SU-DHL-6 (cell line): ENCODE measurements at regions not wholly inside any gene's neighbourhood (a gene's known extent, or its start where the extent isn't known, plus 50 kb on each side); places are given as distances from the start of the nearest gene placed in this dataset.

Experiments used
- H2AFZ ChIP-seq: fragments of 200-600 bp; sonication (generic); 2 replicates; pipeline ENCODE4 v1.6.1; 2014; ENCODE audit warnings: low read depth, mild to moderate bottlenecking, moderate library complexity, mixed read lengths, antibody characterized with exemption, low read length; ENCODE audit not compliant: severe bottlenecking
- H3F3A ChIP-seq: fragments of 200-600 bp; shearing (Covaris generic); 2 replicates; pipeline ENCODE4 v1.6.0; 2016; ENCODE audit warnings: antibody characterized with exemption, mild to moderate bottlenecking; ENCODE audit not compliant: insufficient read depth
- H3K27ac ChIP-seq: fragments of 200-600 bp; sonication (generic); 2 replicates; pipeline ENCODE4 v1.5.1; 2016; ENCODE audit warnings: low read depth, mild to moderate bottlenecking, low read length, moderate library complexity, mixed read lengths
- H3K27me3 ChIP-seq: fragments of 200-600 bp; sonication (generic), shearing (Covaris generic); 2 replicates; pipeline ENCODE4 v1.6.0; 2014; ENCODE audit warnings: mild to moderate bottlenecking, low read length
- H3K36me3 ChIP-seq: fragments of 200-600 bp; sonication (generic); 2 replicates; pipeline ENCODE4 v1.6.1; 2014; ENCODE audit warnings: mild to moderate bottlenecking, low read length, mixed read lengths
- H3K4me2 ChIP-seq: fragments of 300-600, 200-600 bp; shearing (Covaris generic), sonication (generic); 2 replicates; pipeline ENCODE4 v1.6.0; 2014; ENCODE audit warnings: low read length, low read depth, mild to moderate bottlenecking; ENCODE audit not compliant: poor library complexity, severe bottlenecking
- H3K4me3 ChIP-seq: fragments of 200-600 bp; sonication (generic); 2 replicates; pipeline ENCODE4 v1.5.1; 2014; ENCODE audit warnings: antibody characterized with exemption, low read length, mild to moderate bottlenecking, mixed read lengths; ENCODE audit not compliant: insufficient read depth, poor library complexity, severe bottlenecking
- H3K79me2 ChIP-seq: fragments of 200-600 bp; sonication (generic); 2 replicates; pipeline ENCODE4 v1.6.1; 2014; ENCODE audit warnings: mild to moderate bottlenecking, low read length, moderate library complexity; ENCODE audit not compliant: insufficient read depth
- H3K9ac ChIP-seq: fragments of 200-600 bp; sonication (generic); 2 replicates; pipeline ENCODE4 v1.7.0; 2014; ENCODE audit warnings: mild to moderate bottlenecking, low read length
- H3K9me2 ChIP-seq: fragments of 200-600 bp; sonication (generic); replicated peaks from 2 replicates; pipeline ENCODE4 v1.6.1; 2014; ENCODE audit warnings: low read length; ENCODE audit not compliant: insufficient read depth
- H3K9me3 ChIP-seq: fragments of 200-600 bp; sonication (generic); 2 replicates; pipeline ENCODE4 v1.6.1; 2014; ENCODE audit warnings: low read length, mixed read lengths; ENCODE audit not compliant: insufficient read depth
- H4K20me1 ChIP-seq: fragments of 200-600 bp; sonication (generic); 2 replicates; pipeline ENCODE4 v1.6.1; 2014; ENCODE audit warnings: low read depth, mild to moderate bottlenecking, antibody characterized with exemption, low read length, moderate library complexity, mixed read lengths
- EZH2phosphoT487 ChIP-seq: fragments of 200-600 bp; sonication (generic), shearing (Covaris generic); conservative IDR thresholded peaks from 2 replicates; pipeline ENCODE4 v1.6.1; 2018; ENCODE audit warnings: mild to moderate bottlenecking, antibody characterized with exemption, low read length, moderate library complexity, mixed read lengths
- TF ChIP-seq, protein P1 (sequence below): fragments of 200-600 bp; sonication (generic); IDR thresholded peaks from one replicate; pipeline ENCODE4 v1.5.1; 2017; ENCODE audit warnings: antibody characterized with exemption, mild to moderate bottlenecking, low read length, moderate library complexity; ENCODE audit not compliant: insufficient read depth, poor library complexity, severe bottlenecking

DNA sequence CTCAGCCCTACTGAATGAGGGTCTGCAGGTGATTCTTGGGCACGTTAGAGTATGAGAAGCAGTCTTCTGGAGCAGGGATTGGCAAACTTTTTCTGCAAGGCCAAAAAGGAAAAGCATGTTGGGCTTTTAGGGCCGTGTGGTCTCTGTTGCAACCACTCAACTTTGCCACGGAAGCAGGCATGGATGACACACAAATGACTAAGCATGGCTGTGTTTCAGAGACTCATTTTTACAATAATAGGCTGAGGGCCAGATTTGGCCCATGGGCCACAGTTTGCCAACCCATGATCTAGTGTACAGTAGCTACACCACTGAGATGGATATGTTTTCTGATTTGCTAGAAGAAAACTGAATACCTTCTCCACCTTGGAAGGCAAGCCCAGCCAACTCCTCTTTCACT lies 66.1 kb upstream of the PRICKLE2 start:
- Histone ChIP-seq H3K27me3 (no peaks in the 10 kb centered on the region), H3K4me2 (no peak overlapping the region), H3K9me2 (no peaks in the 10 kb centered on the region), H3F3A (no peaks in the 10 kb centered on the region), H3K27ac (no peak overlapping the region), H3K4me3 (no peak overlapping the region), H3K79me2 (no peaks in the 10 kb centered on the region), H3K9ac (no peak overlapping the region), H3K36me3 (no peaks in the 10 kb centered on the region), H3K9me3 (no peaks in the 10 kb centered on the region), H2AFZ (no peak overlapping the region), H4K20me1 (no peaks in the 10 kb centered on the region)
- no peak for TF ChIP-seq EZH2phosphoT487
- TF ChIP-seq, protein P1, sequence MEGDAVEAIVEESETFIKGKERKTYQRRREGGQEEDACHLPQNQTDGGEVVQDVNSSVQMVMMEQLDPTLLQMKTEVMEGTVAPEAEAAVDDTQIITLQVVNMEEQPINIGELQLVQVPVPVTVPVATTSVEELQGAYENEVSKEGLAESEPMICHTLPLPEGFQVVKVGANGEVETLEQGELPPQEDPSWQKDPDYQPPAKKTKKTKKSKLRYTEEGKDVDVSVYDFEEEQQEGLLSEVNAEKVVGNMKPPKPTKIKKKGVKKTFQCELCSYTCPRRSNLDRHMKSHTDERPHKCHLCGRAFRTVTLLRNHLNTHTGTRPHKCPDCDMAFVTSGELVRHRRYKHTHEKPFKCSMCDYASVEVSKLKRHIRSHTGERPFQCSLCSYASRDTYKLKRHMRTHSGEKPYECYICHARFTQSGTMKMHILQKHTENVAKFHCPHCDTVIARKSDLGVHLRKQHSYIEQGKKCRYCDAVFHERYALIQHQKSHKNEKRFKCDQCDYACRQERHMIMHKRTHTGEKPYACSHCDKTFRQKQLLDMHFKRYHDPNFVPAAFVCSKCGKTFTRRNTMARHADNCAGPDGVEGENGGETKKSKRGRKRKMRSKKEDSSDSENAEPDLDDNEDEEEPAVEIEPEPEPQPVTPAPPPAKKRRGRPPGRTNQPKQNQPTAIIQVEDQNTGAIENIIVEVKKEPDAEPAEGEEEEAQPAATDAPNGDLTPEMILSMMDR = no peak

DNA sequence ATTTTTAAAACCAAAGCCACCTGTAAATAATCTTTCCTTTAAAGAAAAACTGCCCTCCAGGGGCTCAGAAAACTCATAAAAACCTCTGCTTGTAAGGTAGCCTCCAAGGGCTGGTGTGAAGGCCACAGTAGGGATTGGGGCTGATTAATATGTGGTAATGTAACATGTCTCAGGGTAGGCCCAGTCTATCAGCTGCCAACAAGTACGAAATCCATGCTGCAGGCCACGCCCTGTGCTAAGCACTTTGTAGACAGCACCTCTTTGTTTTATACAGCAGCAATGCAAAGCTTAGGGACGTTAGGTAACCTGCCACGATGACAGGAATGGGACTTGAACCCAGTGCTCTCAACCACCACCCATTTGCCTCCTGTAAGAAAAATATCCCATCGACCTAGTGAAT lies 65.6 kb upstream of the PRICKLE2 start:
- H4K20me1 ChIP-seq = no peaks in the 10 kb centered on the region
- no peaks in the 10 kb centered on the region for H3K9me3 ChIP-seq
- H2AFZ ChIP-seq = no peak overlapping the region
- TF ChIP-seq, protein P1 = no peak
- TF ChIP-seq EZH2phosphoT487 = no peak
- H3K79me2 ChIP-seq = no peaks in the 10 kb centered on the region
- no peaks in the 10 kb centered on the region for H3K27me3 ChIP-seq
- H3K36me3 ChIP-seq = no peaks in the 10 kb centered on the region
- H3K9ac ChIP-seq = no peak overlapping the region
- H3F3A ChIP-seq = no peaks in the 10 kb centered on the region
- H3K9me2 ChIP-seq = no peaks in the 10 kb centered on the region
- H3K27ac ChIP-seq = no peak overlapping the region
- H3K4me2 ChIP-seq = no peak overlapping the region
- H3K4me3 ChIP-seq = no peak overlapping the region

DNA sequence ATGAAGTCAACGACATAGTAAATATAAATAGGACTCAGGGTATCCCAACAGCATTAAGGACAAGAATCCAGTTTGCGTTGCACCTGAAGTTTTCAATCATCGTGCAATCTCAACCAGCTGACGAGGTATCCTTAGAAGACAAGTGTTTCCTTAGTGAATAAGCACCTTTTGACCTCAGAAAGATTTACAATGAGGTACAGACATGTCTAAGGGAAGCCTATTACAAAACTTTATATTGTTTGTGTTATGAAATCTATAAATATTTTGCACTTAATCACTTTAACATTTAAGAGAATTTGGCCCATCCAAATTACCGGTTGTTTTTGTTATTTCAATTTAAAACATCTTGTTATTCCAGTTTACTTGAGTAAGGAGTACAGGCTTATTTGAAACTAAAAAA lies 64.9 kb upstream of the PRICKLE2 start:
- no peaks in the 10 kb centered on the region for H3K79me2 ChIP-seq
- H2AFZ ChIP-seq = no peak overlapping the region
- no peak overlapping the region for H3K4me2 ChIP-seq
- no peaks in the 10 kb centered on the region for H3K27me3 ChIP-seq
- no peaks in the 10 kb centered on the region for H4K20me1 ChIP-seq
- H3K9ac ChIP-seq = no peak overlapping the region
- H3K4me3 ChIP-seq = no peak overlapping the region
- no peaks in the 10 kb centered on the region for H3F3A ChIP-seq
- no peaks in the 10 kb centered on the region for H3K36me3 ChIP-seq
- TF ChIP-seq, protein P1 = no peak
- TF ChIP-seq EZH2phosphoT487 = no peak
- no peak overlapping the region for H3K27ac ChIP-seq
- H3K9me3 ChIP-seq = no peaks in the 10 kb centered on the region
- no peaks in the 10 kb centered on the region for H3K9me2 ChIP-seq
